GM12892 (cell line): ENCODE measurements at regions not wholly inside any gene's neighbourhood (a gene's known extent, or its start where the extent isn't known, plus 50 kb on each side); places are given as distances from the start of the nearest gene placed in this dataset.

Source experiments
- POLR2A ChIP-seq: IDR thresholded peaks from 2 replicates; pipeline ENCODE4 v1.6.1; 2011; ENCODE audit warnings: low read depth, low read length, control low read depth
- POLR2AphosphoS5 ChIP-seq: IDR thresholded peaks from 2 replicates; pipeline ENCODE4 v1.6.1; 2011; ENCODE audit warnings: low read depth, low read length, control low read depth

GRCh38 chr19:34067861-34068271 lies 104.4 kb upstream of the LSM14A start:
- TF ChIP-seq POLR2A (no peak), POLR2AphosphoS5 (no peak)
